WI38 (cell line): ENCODE measurements at regions not wholly inside any gene's neighbourhood (a gene's known extent, or its start where the extent isn't known, plus 50 kb on each side); places are given as distances from the start of the nearest gene placed in this dataset.
"Not testable (repeated sequence)": the region's sequence is repeated elsewhere in the genome, so short reads cannot be mapped to it uniquely, and the experiment has no call there.

Source experiments
- H3K4me3 ChIP-seq: 2 replicates; pipeline ENCODE4 v1.5.1; 2011; ENCODE audit warnings: low read depth, mild to moderate bottlenecking, control low read depth, low read length
- TF ChIP-seq, protein P1 (sequence below): IDR thresholded peaks from 2 replicates; pipeline ENCODE4 v1.5.1; 2012; ENCODE audit warnings: low read depth, mild to moderate bottlenecking, control low read depth, low read length

GRCh38 chr7:65471587-65471986 lies 97.9 kb downstream of the ZNF92 start:
- TF ChIP-seq, protein P1, sequence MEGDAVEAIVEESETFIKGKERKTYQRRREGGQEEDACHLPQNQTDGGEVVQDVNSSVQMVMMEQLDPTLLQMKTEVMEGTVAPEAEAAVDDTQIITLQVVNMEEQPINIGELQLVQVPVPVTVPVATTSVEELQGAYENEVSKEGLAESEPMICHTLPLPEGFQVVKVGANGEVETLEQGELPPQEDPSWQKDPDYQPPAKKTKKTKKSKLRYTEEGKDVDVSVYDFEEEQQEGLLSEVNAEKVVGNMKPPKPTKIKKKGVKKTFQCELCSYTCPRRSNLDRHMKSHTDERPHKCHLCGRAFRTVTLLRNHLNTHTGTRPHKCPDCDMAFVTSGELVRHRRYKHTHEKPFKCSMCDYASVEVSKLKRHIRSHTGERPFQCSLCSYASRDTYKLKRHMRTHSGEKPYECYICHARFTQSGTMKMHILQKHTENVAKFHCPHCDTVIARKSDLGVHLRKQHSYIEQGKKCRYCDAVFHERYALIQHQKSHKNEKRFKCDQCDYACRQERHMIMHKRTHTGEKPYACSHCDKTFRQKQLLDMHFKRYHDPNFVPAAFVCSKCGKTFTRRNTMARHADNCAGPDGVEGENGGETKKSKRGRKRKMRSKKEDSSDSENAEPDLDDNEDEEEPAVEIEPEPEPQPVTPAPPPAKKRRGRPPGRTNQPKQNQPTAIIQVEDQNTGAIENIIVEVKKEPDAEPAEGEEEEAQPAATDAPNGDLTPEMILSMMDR = no peak
- no peak overlapping the region for H3K4me3 ChIP-seq

GRCh38 chr7:65475040-65475726 lies 101.5 kb downstream of the ZNF92 start:
- TF ChIP-seq, protein P1 = no peak
- H3K4me3 ChIP-seq = no peak overlapping the region

DNA sequence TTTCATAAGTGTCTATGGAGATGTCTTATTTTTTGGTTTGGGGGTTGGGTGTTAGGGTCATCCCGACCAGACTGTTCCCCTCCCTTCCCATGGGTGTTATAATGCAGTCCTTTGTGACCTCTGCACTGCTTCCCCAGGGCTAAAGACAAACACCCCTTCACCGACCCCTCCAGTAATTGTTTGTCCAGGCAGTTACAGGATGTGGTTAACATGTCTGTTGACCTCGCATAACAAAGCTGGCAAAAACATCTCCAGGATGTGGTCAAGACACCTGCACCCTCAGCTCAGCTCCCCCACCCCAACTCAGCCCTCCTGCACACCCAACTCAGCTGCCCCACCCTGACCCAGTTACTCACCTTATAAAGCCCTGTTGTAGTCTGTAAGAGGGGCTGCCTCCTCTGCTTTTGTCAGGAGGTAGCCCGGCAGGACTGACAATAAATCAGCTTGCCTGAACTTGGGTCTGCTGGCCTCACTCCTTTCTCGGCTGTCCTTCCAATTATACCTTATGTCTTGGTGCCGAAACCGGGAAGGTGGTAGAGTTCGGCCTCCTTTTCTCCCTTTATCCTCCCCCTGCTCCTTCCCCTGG lies 102.2 kb downstream of the ZNF92 start:
- no peak overlapping the region for H3K4me3 ChIP-seq
- TF ChIP-seq, protein P1 = no peak

DNA sequence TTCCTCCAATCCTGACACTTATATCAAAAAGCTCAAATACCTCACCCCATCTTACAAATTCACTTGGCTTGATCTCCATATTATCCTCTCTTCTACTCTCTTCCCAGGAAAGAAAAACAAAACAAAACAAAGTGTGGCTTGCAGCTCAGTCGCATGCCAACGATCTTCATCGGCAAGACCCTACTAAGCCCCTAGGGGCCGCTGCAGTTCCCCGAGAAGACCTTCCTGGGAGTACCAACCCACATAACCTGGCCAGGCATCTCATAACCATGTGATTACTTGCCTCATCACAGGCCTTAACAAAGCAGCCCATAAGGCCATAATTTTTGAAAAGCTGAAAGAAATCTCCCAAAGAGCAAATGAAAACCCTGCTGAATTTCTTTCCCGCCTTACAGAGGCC lies 103.7 kb downstream of the ZNF92 start:
- TF ChIP-seq, protein P1 = peak; percentile 16; the same call in 1 of the 2 replicates
- H3K4me3 ChIP-seq = no peak overlapping the region

- TF ChIP-seq, protein P1 = no peak
- no peak overlapping the region for H3K4me3 ChIP-seq
Observed at GRCh38 chr7:65489260-65489767, 115.7 kb downstream of the ZNF92 start.

DNA sequence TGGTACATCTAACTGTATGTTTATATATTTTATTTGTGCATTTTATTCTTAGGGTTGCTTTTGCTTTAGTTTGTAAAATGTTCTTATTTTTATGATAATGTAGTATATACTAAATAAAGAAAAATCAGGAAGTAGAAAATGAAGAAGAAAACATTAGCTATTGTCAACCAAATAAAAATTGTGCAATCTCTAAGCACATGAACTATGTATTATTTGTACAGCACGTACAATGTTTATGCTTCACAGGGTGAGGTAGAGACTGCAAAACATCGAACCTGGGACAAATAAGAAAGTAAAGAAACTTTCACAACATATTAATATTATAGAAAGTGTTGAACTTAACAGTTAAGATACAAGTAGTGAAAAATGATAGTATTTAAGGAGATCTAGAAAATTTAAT lies 123.0 kb downstream of the ZNF92 start:
- not testable (repeated sequence) for H3K4me3 ChIP-seq

GRCh38 chr7:65503434-65504152 lies 129.9 kb downstream of the ZNF92 start:
- TF ChIP-seq, protein P1 = no peak
- no peak overlapping the region for H3K4me3 ChIP-seq

DNA sequence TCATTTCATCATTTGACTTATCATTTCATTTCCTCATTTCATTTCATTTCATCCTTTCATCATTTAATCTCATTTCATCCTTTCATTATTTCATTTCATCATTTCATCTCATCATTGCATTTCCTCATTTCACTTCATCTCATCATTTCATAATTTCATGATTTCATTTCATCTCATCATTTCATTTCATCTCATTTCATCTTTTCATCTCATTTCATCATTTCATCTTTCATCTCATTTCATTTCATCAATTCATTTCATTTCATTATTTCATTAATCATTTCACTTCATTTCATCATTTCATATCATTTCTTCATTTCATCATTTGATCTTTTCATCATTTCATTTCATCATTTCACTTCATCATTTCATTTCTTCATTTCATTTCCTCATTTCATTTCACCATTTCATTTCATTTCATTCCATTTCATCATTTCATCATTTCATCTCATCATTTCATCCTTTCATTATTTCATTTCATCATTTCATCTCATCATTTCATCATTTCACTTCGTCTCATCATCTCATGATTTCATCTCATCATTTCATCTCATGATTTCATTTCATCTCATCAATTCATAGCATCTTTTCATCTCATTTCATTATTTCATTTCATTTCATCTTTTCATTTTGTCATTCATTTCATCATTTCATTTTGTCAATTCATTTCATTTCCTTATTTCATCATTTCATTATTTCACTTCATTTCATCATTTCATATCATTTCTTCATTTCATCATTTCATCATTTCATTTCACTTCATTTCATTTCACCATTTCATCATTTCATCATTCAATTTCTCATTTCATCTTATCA lies 131.1 kb downstream of the ZNF92 start:
- not testable (repeated sequence) for H3K4me3 ChIP-seq

GRCh38 chr7:65505320-65505633 lies 131.6 kb downstream of the ZNF92 start:
- not testable (repeated sequence) for H3K4me3 ChIP-seq

GRCh38 chr7:65508581-65509367 lies 135.1 kb downstream of the ZNF92 start:
- H3K4me3 ChIP-seq = peak overlapping the region; percentile 53
